ENCODE measurements at regions not wholly inside any gene's neighbourhood (a gene's known extent, or its start where the extent isn't known, plus 50 kb on each side); places are given as distances from the start of the nearest gene placed in this dataset.
"Not testable (repeated sequence)": the region's sequence is repeated elsewhere in the genome, so short reads cannot be mapped to it uniquely, and the experiment has no call there.

GRCh38 chr11:92159931-92160330 is 64.7 kb upstream of the FAT3 start (continued):
- TF ChIP-seq, protein P1, sequence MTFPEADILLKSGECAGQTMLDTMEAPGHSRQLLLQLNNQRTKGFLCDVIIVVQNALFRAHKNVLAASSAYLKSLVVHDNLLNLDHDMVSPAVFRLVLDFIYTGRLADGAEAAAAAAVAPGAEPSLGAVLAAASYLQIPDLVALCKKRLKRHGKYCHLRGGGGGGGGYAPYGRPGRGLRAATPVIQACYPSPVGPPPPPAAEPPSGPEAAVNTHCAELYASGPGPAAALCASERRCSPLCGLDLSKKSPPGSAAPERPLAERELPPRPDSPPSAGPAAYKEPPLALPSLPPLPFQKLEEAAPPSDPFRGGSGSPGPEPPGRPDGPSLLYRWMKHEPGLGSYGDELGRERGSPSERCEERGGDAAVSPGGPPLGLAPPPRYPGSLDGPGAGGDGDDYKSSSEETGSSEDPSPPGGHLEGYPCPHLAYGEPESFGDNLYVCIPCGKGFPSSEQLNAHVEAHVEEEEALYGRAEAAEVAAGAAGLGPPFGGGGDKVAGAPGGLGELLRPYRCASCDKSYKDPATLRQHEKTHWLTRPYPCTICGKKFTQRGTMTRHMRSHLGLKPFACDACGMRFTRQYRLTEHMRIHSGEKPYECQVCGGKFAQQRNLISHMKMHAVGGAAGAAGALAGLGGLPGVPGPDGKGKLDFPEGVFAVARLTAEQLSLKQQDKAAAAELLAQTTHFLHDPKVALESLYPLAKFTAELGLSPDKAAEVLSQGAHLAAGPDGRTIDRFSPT (tag by site-specific recombination; IDR thresholded peaks at IDR 0.05): no peak
- TF ChIP-seq GLI4 (tag by site-specific recombination; IDR thresholded peaks at IDR 0.05) (no peak), ZNF571 (tag by site-specific recombination; IDR thresholded peaks at IDR 0.05) (no peak), ZNF132 (tag by site-specific recombination; IDR thresholded peaks at IDR 0.05; ENCODE audit: borderline replicate concordance) (no peak), ZFP37 (tag by site-specific recombination; IDR thresholded peaks at IDR 0.05) (no peak), ZSCAN30 (tag by site-specific recombination; IDR thresholded peaks at IDR 0.05) (no peak), ZNF221 (tag by site-specific recombination; IDR thresholded peaks at IDR 0.05; ENCODE audit: borderline replicate concordance) (no peak), ZNF555 (tag by site-specific recombination; conservative IDR thresholded peaks at IDR 0.05) (no peak), ZNF146 (tag by site-specific recombination; IDR thresholded peaks at IDR 0.05) (no peak), SETDB1 (IDR thresholded peaks at IDR 0.05; ENCODE audit: insufficient read length, low read length) (no peak), ZNF561 (tag by site-specific recombination; IDR thresholded peaks at IDR 0.05; ENCODE audit: borderline replicate concordance) (no peak)

- CTCF ChIA-PET; H3K27ac ChIP-seq (ENCODE audit: extremely low read depth, low read depth, low read length): not testable (repeated sequence)
Observed at GRCh38 chr11:92157390-92157789, 67.2 kb upstream of the FAT3 start.

GRCh38 chr11:92154611-92155010 is 70.0 kb upstream of the FAT3 start:
- ChIA-PET POLR2A (no interaction called here), CTCF (interaction anchor here (0.6 kb wide), 1 partner anchor 500 kb away, joined by 4 read pairs; no protein-coding TSS in a partner anchor)
- Histone ChIP-seq H3K4me3 (ENCODE audit: low read depth, low read length) (no peak overlapping the region), H3K36me3 (ENCODE audit: control insufficient read depth in 2 of 2, insufficient read depth in 1 of 2, low read length in 2 of 2) (no peaks in the 10 kb centered on the region), H3K9me3 (ENCODE audit: control insufficient read depth, insufficient read depth, low read depth, low read length) (no peaks in the 10 kb centered on the region), H3K27ac (ENCODE audit: extremely low read depth, low read depth, low read length) (no peak overlapping the region), H3K4me1 (ENCODE audit: control insufficient read depth, insufficient read depth, low read length) (no peaks in the 10 kb centered on the region)
- TF ChIP-seq ZNF10 (tag by site-specific recombination; IDR thresholded peaks at IDR 0.05): no peak
- no peak for TF ChIP-seq ZNF664 (tag by site-specific recombination; IDR thresholded peaks at IDR 0.05)
- TF ChIP-seq ZNF785 (tag by site-specific recombination; IDR thresholded peaks at IDR 0.05): no peak
- TF ChIP-seq ZNF639 (tag by site-specific recombination; IDR thresholded peaks at IDR 0.05): no peak

More at GRCh38 chr11:92157390-92157789, 67.2 kb upstream of the FAT3 start:
- H3K9me3 ChIP-seq (ENCODE audit: control insufficient read depth, insufficient read depth, low read depth, low read length); H3K36me3 ChIP-seq (ENCODE audit: control insufficient read depth in 2 of 2, insufficient read depth in 1 of 2, low read length in 2 of 2); POLR2A ChIA-PET; H3K4me3 ChIP-seq (ENCODE audit: low read depth, low read length); H3K4me1 ChIP-seq (ENCODE audit: control insufficient read depth, insufficient read depth, low read length): not testable (repeated sequence)

GRCh38 chr11:92154110-92154509 is 70.5 kb upstream of the FAT3 start:
- CTCF ChIA-PET: interaction anchor here (0.6 kb wide), 1 partner anchor 501 kb away, joined by 4 read pairs; no protein-coding TSS in a partner anchor
- POLR2A ChIA-PET: no interaction called here
- TF ChIP-seq ZNF449 (tag by site-specific recombination; IDR thresholded peaks at IDR 0.05) (no peak), PRDM1 (tag by site-specific recombination; IDR thresholded peaks at IDR 0.05) (no peak), ZNF280D (tag by site-specific recombination; IDR thresholded peaks at IDR 0.05) (no peak), ZNF266 (tag by site-specific recombination; IDR thresholded peaks at IDR 0.05; ENCODE audit: low read depth) (no peak), ZNF239 (tag by site-specific recombination; IDR thresholded peaks at IDR 0.05) (no peak), ZNF121 (tag by site-specific recombination; IDR thresholded peaks at IDR 0.05) (no peak)
- TF ChIP-seq, protein P2, sequence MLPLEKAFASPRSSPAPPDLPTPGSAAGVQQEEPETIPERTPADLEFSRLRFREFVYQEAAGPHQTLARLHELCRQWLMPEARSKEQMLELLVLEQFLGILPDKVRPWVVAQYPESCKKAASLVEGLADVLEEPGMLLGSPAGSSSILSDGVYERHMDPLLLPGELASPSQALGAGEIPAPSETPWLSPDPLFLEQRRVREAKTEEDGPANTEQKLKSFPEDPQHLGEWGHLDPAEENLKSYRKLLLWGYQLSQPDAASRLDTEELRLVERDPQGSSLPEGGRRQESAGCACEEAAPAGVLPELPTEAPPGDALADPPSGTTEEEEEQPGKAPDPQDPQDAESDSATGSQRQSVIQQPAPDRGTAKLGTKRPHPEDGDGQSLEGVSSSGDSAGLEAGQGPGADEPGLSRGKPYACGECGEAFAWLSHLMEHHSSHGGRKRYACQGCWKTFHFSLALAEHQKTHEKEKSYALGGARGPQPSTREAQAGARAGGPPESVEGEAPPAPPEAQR (tag by site-specific recombination; IDR thresholded peaks at IDR 0.05): no peak

More at GRCh38 chr11:92154110-92154509, 70.5 kb upstream of the FAT3 start:
- no peaks in the 10 kb centered on the region for H3K9me3 ChIP-seq (ENCODE audit: control insufficient read depth, insufficient read depth, low read depth, low read length)
- H3K4me3 ChIP-seq (ENCODE audit: low read depth, low read length): no peak overlapping the region
- no peak overlapping the region for H3K27ac ChIP-seq (ENCODE audit: extremely low read depth, low read depth, low read length)
- H3K36me3 ChIP-seq (ENCODE audit: control insufficient read depth in 2 of 2, insufficient read depth in 1 of 2, low read length in 2 of 2): no peaks in the 10 kb centered on the region
- no peaks in the 10 kb centered on the region for H3K4me1 ChIP-seq (ENCODE audit: control insufficient read depth, insufficient read depth, low read length)
